GM12892 (cell line): ENCODE measurements at regions not wholly inside any gene's neighbourhood (a gene's known extent, or its start where the extent isn't known, plus 50 kb on each side); places are given as distances from the start of the nearest gene placed in this dataset.

Source experiments
- POLR2A ChIP-seq: IDR thresholded peaks from 2 replicates; pipeline ENCODE4 v1.6.1; 2011; ENCODE audit warnings: low read depth, low read length, control low read depth
- POLR2AphosphoS5 ChIP-seq: IDR thresholded peaks from 2 replicates; pipeline ENCODE4 v1.6.1; 2011; ENCODE audit warnings: low read depth, low read length, control low read depth

GRCh38 chr6:74534465-74535211 lies 671.2 kb downstream of the COL12A1 start:
- no peak for TF ChIP-seq POLR2AphosphoS5
- TF ChIP-seq POLR2A, result no peak
